A549 (cell line): ENCODE measurements at regions not wholly inside any gene's neighbourhood (a gene's known extent, or its start where the extent isn't known, plus 50 kb on each side); places are given as distances from the start of the nearest gene placed in this dataset.

Source experiments
- CHD4 ChIP-seq: fragments of 200-600 bp; sonication (generic); IDR thresholded peaks from 2 replicates; pipeline ENCODE4 v1.6.1; 2016; ENCODE audit warnings: antibody characterized with exemption, mild to moderate bottlenecking, borderline replicate concordance
- FOXS1 ChIP-seq: fragments of 250-450 bp; sonication (Bioruptor Pico); IDR thresholded peaks from 2 replicates; pipeline ENCODE4 v1.5.0; 2020; ENCODE audit warnings: mild to moderate bottlenecking, moderate library complexity
- POLR2A ChIP-seq: IDR thresholded peaks from 2 replicates; pipeline ENCODE4 v1.6.1; 2012; ENCODE audit warnings: mild to moderate bottlenecking, low read length
- SMC3 ChIP-seq: fragments of >200 bp; sonication (Bioruptor Twin); formaldehyde crosslinking; IDR thresholded peaks from 3 replicates; pipeline ENCODE4 v1.6.1; 2018; ENCODE audit warnings: inconsistent platforms

DNA sequence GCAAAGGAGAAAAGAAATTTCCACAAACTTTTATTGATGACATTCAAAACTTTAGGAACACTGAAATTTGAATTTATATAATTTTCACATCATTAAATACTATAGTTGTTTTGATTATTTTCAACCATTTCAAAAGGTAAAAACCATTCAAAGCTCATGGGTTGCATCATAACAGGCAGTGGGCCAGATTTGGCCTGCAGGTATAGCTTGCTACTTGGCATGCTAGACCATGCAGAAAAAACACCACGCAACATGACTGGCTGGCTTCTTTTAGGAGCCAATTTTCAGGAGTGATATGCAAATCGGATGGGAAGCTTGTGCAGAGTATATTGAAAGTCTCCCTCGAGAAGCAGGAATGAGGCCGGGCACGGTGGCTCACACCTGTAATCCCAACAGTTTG, 144.8 kb downstream of the GLUL start:
- no peak for TF ChIP-seq CHD4
- TF ChIP-seq FOXS1 = no peak
- TF ChIP-seq SMC3 = no peak
- no peak for TF ChIP-seq POLR2A
